Ishikawa (cell line): ENCODE measurements at regions not wholly inside any gene's neighbourhood (a gene's known extent, or its start where the extent isn't known, plus 50 kb on each side); places are given as distances from the start of the nearest gene placed in this dataset.

ENCODE experiments used
- CEBPB ChIP-seq: IDR thresholded peaks from 2 replicates; pipeline ENCODE4 v1.6.1; 2012
- CREB1 ChIP-seq: IDR thresholded peaks from 2 replicates; pipeline ENCODE4 v1.6.1; 2012; ENCODE audit warnings: low read depth
- EGR1 ChIP-seq: IDR thresholded peaks from 2 replicates; pipeline ENCODE4 v1.6.1; 2012
- EP300 ChIP-seq: IDR thresholded peaks from 2 replicates; pipeline ENCODE4 v1.6.1; 2012; ENCODE audit warnings: borderline replicate concordance
- FOXM1 ChIP-seq: IDR thresholded peaks from 2 replicates; pipeline ENCODE4 v1.6.1; 2012; ENCODE audit warnings: low read depth, borderline replicate concordance
- NFIC ChIP-seq: IDR thresholded peaks from 2 replicates; pipeline ENCODE4 v1.6.1; 2012
- RAD21 ChIP-seq: IDR thresholded peaks from 2 replicates; pipeline ENCODE4 v1.6.1; 2012; ENCODE audit warnings: low read depth
- TAF1 ChIP-seq: IDR thresholded peaks from 2 replicates; pipeline ENCODE4 v1.6.1; 2012; ENCODE audit warnings: low read depth, mild to moderate bottlenecking
- TCF12 ChIP-seq: IDR thresholded peaks from 2 replicates; pipeline ENCODE4 v1.6.1; 2012; ENCODE audit warnings: low read depth
- TEAD4 ChIP-seq: IDR thresholded peaks from 2 replicates; pipeline ENCODE4 v1.6.1; 2012
- USF1 ChIP-seq: IDR thresholded peaks from 2 replicates; pipeline ENCODE4 v1.6.1; 2012
- ZBTB7A ChIP-seq: IDR thresholded peaks from 2 replicates; pipeline ENCODE4 v1.6.1; 2012; ENCODE audit warnings: low read depth
- TF ChIP-seq, protein P1 (sequence below): IDR thresholded peaks from 2 replicates; pipeline ENCODE4 v1.6.1; 2012; ENCODE audit warnings: low read depth, mild to moderate bottlenecking
- TF ChIP-seq, protein P2 (sequence below): IDR thresholded peaks from 2 replicates; pipeline ENCODE4 v1.6.1; 2012

GRCh38 chr10:121662945-121663917 is 65.0 kb upstream of the FGFR2 start:
- TF ChIP-seq, protein P1, sequence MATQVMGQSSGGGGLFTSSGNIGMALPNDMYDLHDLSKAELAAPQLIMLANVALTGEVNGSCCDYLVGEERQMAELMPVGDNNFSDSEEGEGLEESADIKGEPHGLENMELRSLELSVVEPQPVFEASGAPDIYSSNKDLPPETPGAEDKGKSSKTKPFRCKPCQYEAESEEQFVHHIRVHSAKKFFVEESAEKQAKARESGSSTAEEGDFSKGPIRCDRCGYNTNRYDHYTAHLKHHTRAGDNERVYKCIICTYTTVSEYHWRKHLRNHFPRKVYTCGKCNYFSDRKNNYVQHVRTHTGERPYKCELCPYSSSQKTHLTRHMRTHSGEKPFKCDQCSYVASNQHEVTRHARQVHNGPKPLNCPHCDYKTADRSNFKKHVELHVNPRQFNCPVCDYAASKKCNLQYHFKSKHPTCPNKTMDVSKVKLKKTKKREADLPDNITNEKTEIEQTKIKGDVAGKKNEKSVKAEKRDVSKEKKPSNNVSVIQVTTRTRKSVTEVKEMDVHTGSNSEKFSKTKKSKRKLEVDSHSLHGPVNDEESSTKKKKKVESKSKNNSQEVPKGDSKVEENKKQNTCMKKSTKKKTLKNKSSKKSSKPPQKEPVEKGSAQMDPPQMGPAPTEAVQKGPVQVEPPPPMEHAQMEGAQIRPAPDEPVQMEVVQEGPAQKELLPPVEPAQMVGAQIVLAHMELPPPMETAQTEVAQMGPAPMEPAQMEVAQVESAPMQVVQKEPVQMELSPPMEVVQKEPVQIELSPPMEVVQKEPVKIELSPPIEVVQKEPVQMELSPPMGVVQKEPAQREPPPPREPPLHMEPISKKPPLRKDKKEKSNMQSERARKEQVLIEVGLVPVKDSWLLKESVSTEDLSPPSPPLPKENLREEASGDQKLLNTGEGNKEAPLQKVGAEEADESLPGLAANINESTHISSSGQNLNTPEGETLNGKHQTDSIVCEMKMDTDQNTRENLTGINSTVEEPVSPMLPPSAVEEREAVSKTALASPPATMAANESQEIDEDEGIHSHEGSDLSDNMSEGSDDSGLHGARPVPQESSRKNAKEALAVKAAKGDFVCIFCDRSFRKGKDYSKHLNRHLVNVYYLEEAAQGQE = no peak
- TF ChIP-seq EP300 (no peak), TCF12 (no peak), RAD21 (peak; percentile 84), TEAD4 (no peak), CEBPB (no peak), CREB1 (no peak), TAF1 (no peak), NFIC (no peak), USF1 (no peak), ZBTB7A (no peak), FOXM1 (no peak), EGR1 (no peak)
- TF ChIP-seq, protein P2, sequence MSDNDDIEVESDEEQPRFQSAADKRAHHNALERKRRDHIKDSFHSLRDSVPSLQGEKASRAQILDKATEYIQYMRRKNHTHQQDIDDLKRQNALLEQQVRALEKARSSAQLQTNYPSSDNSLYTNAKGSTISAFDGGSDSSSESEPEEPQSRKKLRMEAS = no peak
